GM12864 (cell line): ENCODE measurements at regions not wholly inside any gene's neighbourhood (a gene's known extent, or its start where the extent isn't known, plus 50 kb on each side); places are given as distances from the start of the nearest gene placed in this dataset.

ENCODE experiments used
- DNase-seq: peaks from one replicate; pipeline ENCODE4 v3.0.0-alpha.2; 2011; ENCODE audit warnings: low read depth
- H3K4me3 ChIP-seq: 2 replicates; pipeline ENCODE4 v1.5.1; 2011; ENCODE audit warnings: mild to moderate bottlenecking, low read depth, low read length, control low read depth
- TF ChIP-seq, protein P1 (sequence below): IDR thresholded peaks from 2 replicates; pipeline ENCODE4 v1.5.1; 2011; ENCODE audit warnings: low read depth, mild to moderate bottlenecking, moderate library complexity, low read length, control low read depth, inconsistent platforms; ENCODE audit errors: missing control alignments

DNA sequence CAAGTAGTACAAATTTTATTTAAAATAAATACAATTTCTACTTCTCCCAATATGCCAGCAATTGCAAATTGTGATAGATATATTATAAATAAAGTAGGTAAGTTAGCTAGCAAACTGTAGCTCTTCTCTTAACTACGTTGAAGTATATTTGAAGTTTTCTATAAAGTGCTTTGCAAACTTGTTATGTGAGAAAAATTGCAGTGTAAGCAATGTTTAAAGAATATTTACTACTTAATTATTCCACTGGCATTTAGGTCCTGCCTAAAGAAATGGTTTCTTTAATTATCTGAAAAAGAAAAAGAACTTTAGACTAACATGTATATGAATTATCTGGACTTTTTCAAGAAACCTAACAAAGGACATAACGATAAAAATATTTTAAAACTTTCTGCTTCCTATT lies 1350.0 kb upstream of the CDH9 start:
- TF ChIP-seq, protein P1, sequence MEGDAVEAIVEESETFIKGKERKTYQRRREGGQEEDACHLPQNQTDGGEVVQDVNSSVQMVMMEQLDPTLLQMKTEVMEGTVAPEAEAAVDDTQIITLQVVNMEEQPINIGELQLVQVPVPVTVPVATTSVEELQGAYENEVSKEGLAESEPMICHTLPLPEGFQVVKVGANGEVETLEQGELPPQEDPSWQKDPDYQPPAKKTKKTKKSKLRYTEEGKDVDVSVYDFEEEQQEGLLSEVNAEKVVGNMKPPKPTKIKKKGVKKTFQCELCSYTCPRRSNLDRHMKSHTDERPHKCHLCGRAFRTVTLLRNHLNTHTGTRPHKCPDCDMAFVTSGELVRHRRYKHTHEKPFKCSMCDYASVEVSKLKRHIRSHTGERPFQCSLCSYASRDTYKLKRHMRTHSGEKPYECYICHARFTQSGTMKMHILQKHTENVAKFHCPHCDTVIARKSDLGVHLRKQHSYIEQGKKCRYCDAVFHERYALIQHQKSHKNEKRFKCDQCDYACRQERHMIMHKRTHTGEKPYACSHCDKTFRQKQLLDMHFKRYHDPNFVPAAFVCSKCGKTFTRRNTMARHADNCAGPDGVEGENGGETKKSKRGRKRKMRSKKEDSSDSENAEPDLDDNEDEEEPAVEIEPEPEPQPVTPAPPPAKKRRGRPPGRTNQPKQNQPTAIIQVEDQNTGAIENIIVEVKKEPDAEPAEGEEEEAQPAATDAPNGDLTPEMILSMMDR = no peak
- no peak for DNase-seq
- no peak overlapping the region for H3K4me3 ChIP-seq

DNA sequence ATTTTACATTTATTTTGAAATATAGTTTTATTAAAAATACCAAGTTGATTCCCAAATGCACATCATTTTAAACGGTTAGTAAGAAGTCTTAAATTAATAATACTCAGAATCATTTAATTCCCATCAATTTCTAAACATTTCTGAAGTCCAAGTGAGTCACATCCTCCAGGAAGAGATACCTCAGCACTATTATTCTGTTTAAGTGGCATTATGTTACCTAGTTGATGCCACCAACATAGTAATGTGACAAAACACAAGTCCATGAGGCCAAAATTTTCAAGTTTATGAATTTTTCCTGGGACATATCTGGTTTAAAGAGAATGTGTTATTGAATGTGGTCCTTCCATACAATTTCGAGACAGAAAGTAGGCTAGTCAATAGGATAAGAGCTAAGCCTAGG lies 1348.3 kb upstream of the CDH9 start:
- DNase-seq = no peak
- TF ChIP-seq, protein P1 = no peak
- no peak overlapping the region for H3K4me3 ChIP-seq

DNA sequence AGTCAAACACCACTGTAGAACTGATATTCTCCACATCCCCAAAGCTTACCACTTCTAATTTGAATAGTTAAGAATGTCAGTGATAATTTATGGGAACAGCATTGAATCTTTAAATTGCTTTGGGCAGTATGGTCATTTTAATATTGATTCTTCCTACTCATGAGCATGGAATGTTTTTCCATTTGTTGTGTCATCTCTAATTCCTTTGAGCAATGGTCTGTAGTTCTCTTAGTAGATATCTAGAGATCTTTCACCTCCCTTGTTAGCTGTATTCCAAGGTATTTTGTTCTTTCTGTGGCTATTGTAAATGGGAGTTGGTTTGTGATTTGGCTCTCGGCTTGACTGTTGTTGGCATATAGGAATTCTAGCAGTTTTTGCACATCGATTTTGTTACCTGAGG lies 1341.8 kb upstream of the CDH9 start:
- no peak overlapping the region for H3K4me3 ChIP-seq
- DNase-seq = no peak
- TF ChIP-seq, protein P1 = no peak

DNA sequence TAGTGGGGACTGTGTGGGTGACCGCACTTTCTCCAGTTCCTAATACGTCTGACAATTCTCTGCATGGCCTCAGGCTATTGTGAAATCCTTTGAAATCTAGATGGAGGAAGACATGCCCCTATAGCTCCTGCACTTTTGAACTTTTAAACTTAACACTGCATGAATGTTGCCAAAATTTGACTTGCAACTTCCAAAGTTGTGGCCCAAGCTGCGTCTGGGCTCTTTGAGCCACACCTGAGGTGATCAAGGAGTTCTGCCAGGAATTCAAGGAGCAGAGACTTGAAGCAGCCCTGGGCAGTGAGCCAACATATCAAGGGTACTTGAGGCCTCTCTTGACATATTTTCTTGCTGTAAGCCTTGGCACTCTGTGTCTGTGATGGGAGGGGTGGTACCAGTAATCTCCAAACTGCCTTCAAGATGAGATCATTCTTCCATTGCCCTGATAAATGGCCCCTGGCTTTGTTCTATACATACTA lies 1336.1 kb upstream of the CDH9 start:
- no peak overlapping the region for H3K4me3 ChIP-seq
- TF ChIP-seq, protein P1 = no peak
- no peak for DNase-seq

DNA sequence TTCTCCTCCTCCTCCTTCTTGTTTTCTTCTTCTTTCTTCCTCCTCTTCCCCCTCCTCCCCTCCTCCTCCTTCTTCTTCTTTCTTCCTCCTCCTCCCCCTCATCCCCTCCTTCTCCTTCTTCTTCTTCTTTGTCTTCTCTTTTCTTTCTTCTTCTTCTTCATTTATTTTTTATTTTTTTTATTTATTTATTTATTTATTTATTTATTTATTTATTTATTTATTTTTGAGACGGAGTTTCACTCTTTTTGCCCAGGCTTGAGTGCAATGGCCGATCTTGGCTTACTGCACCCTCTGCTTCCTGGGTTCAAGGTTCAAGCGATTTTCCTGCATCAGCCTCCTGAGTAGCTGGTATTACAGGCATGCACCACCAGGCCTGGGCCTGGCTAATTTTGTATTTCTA lies 1332.5 kb upstream of the CDH9 start:
- DNase-seq = no peak
- TF ChIP-seq, protein P1 = no peak
- H3K4me3 ChIP-seq = no peak overlapping the region

DNA sequence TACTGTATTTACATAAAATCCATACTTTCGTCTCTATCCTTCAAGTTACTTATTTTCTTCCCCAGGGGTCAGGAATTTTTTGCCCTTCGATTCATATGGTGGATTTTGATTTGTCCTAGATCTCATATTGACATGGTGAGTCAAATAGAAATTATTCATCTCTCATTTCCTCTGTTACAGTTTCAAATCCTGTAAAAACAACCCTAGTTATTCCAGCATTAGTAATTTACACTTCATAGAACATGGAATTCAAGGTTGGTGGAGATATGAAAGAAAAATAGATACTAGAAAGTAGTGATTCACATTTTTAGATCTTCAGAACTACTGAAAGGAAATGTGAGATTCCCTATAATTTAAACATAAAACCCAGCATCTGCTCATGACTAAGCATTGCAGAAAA lies 1331.0 kb upstream of the CDH9 start:
- H3K4me3 ChIP-seq = no peak overlapping the region
- TF ChIP-seq, protein P1 = no peak
- no peak for DNase-seq

DNA sequence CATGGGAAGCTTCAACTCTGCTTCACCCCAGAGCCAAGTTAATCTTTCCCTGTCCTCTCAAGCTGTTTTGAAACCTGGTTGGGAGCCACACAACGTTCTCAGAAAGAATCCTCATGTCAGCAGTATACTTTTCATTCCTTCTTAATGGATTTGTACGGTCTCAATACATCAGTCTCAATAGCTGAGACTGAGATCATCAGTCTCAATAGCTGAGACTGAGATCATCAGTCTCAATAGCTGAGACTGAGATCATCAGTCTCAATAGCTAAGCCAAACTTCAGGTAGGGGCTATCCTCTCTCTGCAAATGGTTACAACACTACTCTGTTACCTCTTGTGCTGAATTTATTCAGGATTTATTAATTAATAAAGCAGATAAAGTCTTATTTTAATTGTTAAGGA lies 1317.4 kb upstream of the CDH9 start:
- TF ChIP-seq, protein P1 = no peak

More for the DNA sequence above, 1317.4 kb upstream of the CDH9 start:
- no peak overlapping the region for H3K4me3 ChIP-seq
- no peak for DNase-seq
